Endodermal cell (in vitro differentiated cells): ENCODE measurements at regions not wholly inside any gene's neighbourhood (a gene's known extent, or its start where the extent isn't known, plus 50 kb on each side); places are given as distances from the start of the nearest gene placed in this dataset.
"Not testable (repeated sequence)": the region's sequence is repeated elsewhere in the genome, so short reads cannot be mapped to it uniquely, and the experiment has no call there.

Source experiments
- DNase-seq: peaks from one replicate; pipeline ENCODE4 v3.0.0-alpha.2; 2017
- H3K27ac ChIP-seq: 2 replicates; pipeline ENCODE4 v1.5.1; 2013; ENCODE audit warnings: mild to moderate bottlenecking, low read depth, low read length, moderate library complexity
- H3K27me3 ChIP-seq: 2 replicates; pipeline ENCODE4 v1.6.1; 2013; ENCODE audit warnings: mild to moderate bottlenecking, low read length, moderate library complexity; ENCODE audit not compliant: insufficient read depth, control insufficient read depth, poor library complexity, severe bottlenecking
- H3K36me3 ChIP-seq: 2 replicates; pipeline ENCODE4 v1.7.0; 2013; ENCODE audit warnings: mild to moderate bottlenecking, low read length, moderate library complexity; ENCODE audit not compliant: control insufficient read depth, insufficient read depth
- H3K4me1 ChIP-seq: one replicate; pipeline ENCODE4 v1.7.0; 2013; ENCODE audit warnings: low read length; ENCODE audit not compliant: control insufficient read depth, insufficient read depth
- H3K4me3 ChIP-seq: 2 replicates; pipeline ENCODE4 v1.5.1; 2013; ENCODE audit warnings: mild to moderate bottlenecking, low read length, moderate library complexity
- H3K9ac ChIP-seq: 2 replicates; pipeline ENCODE4 v1.6.1; 2013; ENCODE audit warnings: mild to moderate bottlenecking, low read length, moderate library complexity; ENCODE audit not compliant: poor library complexity, severe bottlenecking; ENCODE audit errors: extremely low read depth
- H3K9me3 ChIP-seq: 2 replicates; pipeline ENCODE4 v1.6.1; 2013; ENCODE audit warnings: mild to moderate bottlenecking, low read length, moderate library complexity; ENCODE audit not compliant: control insufficient read depth
- H3K27ac Mint-ChIP-seq: 2 replicates; pipeline ENCODE4 v1.8.0; 2020; ENCODE audit warnings: mixed read lengths
- H3K27me3 Mint-ChIP-seq: 2 replicates; pipeline ENCODE4 v1.8.0; 2021; ENCODE audit warnings: mild to moderate bottlenecking, mixed read lengths; ENCODE audit not compliant: insufficient read depth
- H3K36me3 Mint-ChIP-seq: 2 replicates; pipeline ENCODE4 v1.8.0; 2020; ENCODE audit warnings: low read depth, mixed read lengths
- H3K4me1 Mint-ChIP-seq: 2 replicates; pipeline ENCODE4 v1.8.0; 2020; ENCODE audit warnings: mixed read lengths
- H3K4me3 Mint-ChIP-seq: 2 replicates; pipeline ENCODE4 v1.8.0; 2020; ENCODE audit warnings: mild to moderate bottlenecking, moderate library complexity, mixed read lengths
- H3K9me3 Mint-ChIP-seq: 2 replicates; pipeline ENCODE4 v1.8.0; 2020; ENCODE audit warnings: mild to moderate bottlenecking, mixed read lengths
- CTCF ChIP-seq: fragments of 200-600 bp; sonication (generic); conservative IDR thresholded peaks from 2 replicates; pipeline ENCODE4 v1.5.0; 2021; ENCODE audit warnings: antibody characterized with exemption, mild to moderate bottlenecking
- WGBS, 2 experiments: methylation state at CpG; one replicate each; pipeline versions ENCODE4 v1.1.5 to v1.1.7; 2013; ENCODE audit warnings: missing lambda C conversion rate in 2 of 2, mixed read lengths in 1 of 2; ENCODE audit not compliant: insufficient coverage in 1 of 2, insufficient read length in 1 of 2; 5-methylcytosine and 5-hydroxymethylcytosine counted together

- Histone ChIP-seq H3K9ac (no peak overlapping the region), H3K4me1 (no peaks in the 10 kb centered on the region), H3K4me3 (no peak overlapping the region), H3K36me3 (no peaks in the 10 kb centered on the region), H3K27me3 (no peaks in the 10 kb centered on the region), H3K9me3 (no peaks in the 10 kb centered on the region), H3K27ac (no peak overlapping the region)
- Mint-ChIP-seq H3K27ac (no peak overlapping the region), H3K4me3 (no peak overlapping the region), H3K36me3 (no peaks in the 10 kb centered on the region), H3K9me3 (no peaks in the 10 kb centered on the region), H3K4me1 (no peaks in the 10 kb centered on the region), H3K27me3 (peaks cover 5% of the 10 kb centered on the region)
- no peak for TF ChIP-seq CTCF
- 90 to 93% methylated on average over 3 of the region's 4 CpGs for WGBS, 2 experiments
- DNase-seq: no peak
Observed at GRCh38 chr13:90943946-90944345, 403.5 kb upstream of the MIR17HG start.

- DNase-seq, H3K27ac Mint-ChIP-seq, H3K36me3 ChIP-seq, H3K9me3 Mint-ChIP-seq, H3K4me1 ChIP-seq, H3K27me3 Mint-ChIP-seq, H3K9me3 ChIP-seq, H3K9ac ChIP-seq, H3K27ac ChIP-seq, H3K4me3 Mint-ChIP-seq, H3K36me3 Mint-ChIP-seq, H3K4me3 ChIP-seq, H3K4me1 Mint-ChIP-seq, H3K27me3 ChIP-seq: not testable (repeated sequence)
- WGBS, 2 experiments: no CpG with 5 or more reads among the region's 3 CpGs
Observed at GRCh38 chr13:90945146-90945545, 402.3 kb upstream of the MIR17HG start.

GRCh38 chr13:90946125-90946524, 401.4 kb upstream of the MIR17HG start:
- H3K27ac ChIP-seq, H3K4me1 Mint-ChIP-seq, H3K9ac ChIP-seq, H3K27ac Mint-ChIP-seq, H3K4me3 Mint-ChIP-seq, H3K4me3 ChIP-seq, DNase-seq, H3K36me3 ChIP-seq, H3K27me3 Mint-ChIP-seq, H3K4me1 ChIP-seq, H3K9me3 ChIP-seq, H3K36me3 Mint-ChIP-seq, H3K27me3 ChIP-seq, H3K9me3 Mint-ChIP-seq: not testable (repeated sequence)
- 100% methylated on average over 1 of the region's 5 CpGs; no CpG with 5 or more reads in 1 of the 2 experiments for WGBS, 2 experiments

GRCh38 chr13:90947976-90948375, 399.5 kb upstream of the MIR17HG start:
- no peaks in the 10 kb centered on the region for H3K36me3 Mint-ChIP-seq
- Histone ChIP-seq H3K27ac (no peak overlapping the region), H3K9me3 (no peaks in the 10 kb centered on the region), H3K27me3 (no peaks in the 10 kb centered on the region), H3K4me1 (no peaks in the 10 kb centered on the region), H3K36me3 (no peaks in the 10 kb centered on the region), H3K9ac (no peak overlapping the region), H3K4me3 (no peak overlapping the region)
- TF ChIP-seq CTCF: no peak
- WGBS, 2 experiments: 87 to 100% methylated on average over 2 of the region's 2 CpGs
- peaks cover 5% of the 10 kb centered on the region for H3K27me3 Mint-ChIP-seq
- H3K4me1 Mint-ChIP-seq: peaks cover 2% of the 10 kb centered on the region
- H3K9me3 Mint-ChIP-seq: no peaks in the 10 kb centered on the region
- H3K27ac Mint-ChIP-seq: no peak overlapping the region
- DNase-seq: no peak
- H3K4me3 Mint-ChIP-seq: no peak overlapping the region
